Panc1 (cell line): ENCODE measurements at regions not wholly inside any gene's neighbourhood (a gene's known extent, or its start where the extent isn't known, plus 50 kb on each side); places are given as distances from the start of the nearest gene placed in this dataset.

ENCODE experiments used
- POLR2AphosphoS5 ChIP-seq: IDR thresholded peaks from 2 replicates; pipeline ENCODE4 v1.6.1; 2012; ENCODE audit warnings: mild to moderate bottlenecking, low read depth, low read length, moderate library complexity
- SIN3A ChIP-seq: IDR thresholded peaks from 2 replicates; pipeline ENCODE4 v1.6.1; 2012; ENCODE audit warnings: low read depth, mild to moderate bottlenecking, low read length, moderate library complexity, borderline replicate concordance; ENCODE audit not compliant: insufficient read depth
- TCF7L2 ChIP-seq: IDR thresholded peaks from 2 replicates; pipeline ENCODE4 v1.6.1; 2011; ENCODE audit warnings: mild to moderate bottlenecking, low read depth, low read length, inconsistent platforms
- TF ChIP-seq, protein P1 (sequence below), 2 experiments: IDR thresholded peaks; 2 replicates each; pipeline ENCODE4 v1.6.1; 2011 to 2012; ENCODE audit warnings: low read depth in 2 of 2, control low read depth in 1 of 2, low read length in 1 of 2, mild to moderate bottlenecking in 1 of 2, moderate library complexity in 1 of 2; ENCODE audit not compliant: insufficient read depth in 1 of 2
- TF ChIP-seq, protein P2 (sequence below): fragments of 450-650 bp; IDR thresholded peaks from 2 replicates; pipeline ENCODE4 v1.5.1; 2017; ENCODE audit warnings: mild to moderate bottlenecking

DNA sequence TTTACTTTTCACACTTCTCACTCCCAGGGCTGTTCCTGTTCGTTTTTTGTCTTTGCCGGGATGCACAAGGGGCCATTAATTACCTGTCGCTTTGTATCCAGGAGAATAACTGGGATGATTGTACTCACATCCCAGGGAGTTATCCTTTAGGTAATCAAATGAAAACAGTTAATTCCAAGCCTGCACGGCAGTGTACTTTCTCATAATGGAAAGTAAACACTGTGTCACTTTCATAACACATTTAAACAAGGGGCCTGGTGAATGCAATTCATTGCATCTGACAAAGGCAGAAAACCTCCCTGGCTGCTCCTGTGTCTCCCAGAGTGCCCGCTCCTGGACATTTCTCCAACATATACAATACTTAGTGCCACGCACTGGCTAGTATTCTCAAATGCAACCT is 138.7 kb upstream of the CELF2 start:
- TF ChIP-seq, protein P1, sequence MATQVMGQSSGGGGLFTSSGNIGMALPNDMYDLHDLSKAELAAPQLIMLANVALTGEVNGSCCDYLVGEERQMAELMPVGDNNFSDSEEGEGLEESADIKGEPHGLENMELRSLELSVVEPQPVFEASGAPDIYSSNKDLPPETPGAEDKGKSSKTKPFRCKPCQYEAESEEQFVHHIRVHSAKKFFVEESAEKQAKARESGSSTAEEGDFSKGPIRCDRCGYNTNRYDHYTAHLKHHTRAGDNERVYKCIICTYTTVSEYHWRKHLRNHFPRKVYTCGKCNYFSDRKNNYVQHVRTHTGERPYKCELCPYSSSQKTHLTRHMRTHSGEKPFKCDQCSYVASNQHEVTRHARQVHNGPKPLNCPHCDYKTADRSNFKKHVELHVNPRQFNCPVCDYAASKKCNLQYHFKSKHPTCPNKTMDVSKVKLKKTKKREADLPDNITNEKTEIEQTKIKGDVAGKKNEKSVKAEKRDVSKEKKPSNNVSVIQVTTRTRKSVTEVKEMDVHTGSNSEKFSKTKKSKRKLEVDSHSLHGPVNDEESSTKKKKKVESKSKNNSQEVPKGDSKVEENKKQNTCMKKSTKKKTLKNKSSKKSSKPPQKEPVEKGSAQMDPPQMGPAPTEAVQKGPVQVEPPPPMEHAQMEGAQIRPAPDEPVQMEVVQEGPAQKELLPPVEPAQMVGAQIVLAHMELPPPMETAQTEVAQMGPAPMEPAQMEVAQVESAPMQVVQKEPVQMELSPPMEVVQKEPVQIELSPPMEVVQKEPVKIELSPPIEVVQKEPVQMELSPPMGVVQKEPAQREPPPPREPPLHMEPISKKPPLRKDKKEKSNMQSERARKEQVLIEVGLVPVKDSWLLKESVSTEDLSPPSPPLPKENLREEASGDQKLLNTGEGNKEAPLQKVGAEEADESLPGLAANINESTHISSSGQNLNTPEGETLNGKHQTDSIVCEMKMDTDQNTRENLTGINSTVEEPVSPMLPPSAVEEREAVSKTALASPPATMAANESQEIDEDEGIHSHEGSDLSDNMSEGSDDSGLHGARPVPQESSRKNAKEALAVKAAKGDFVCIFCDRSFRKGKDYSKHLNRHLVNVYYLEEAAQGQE (IDR thresholded peaks at IDR 0.05; ENCODE audit: insufficient read depth in 1 of 2, low read depth in 2 of 2, low read length in 1 of 2): no peak
- TF ChIP-seq, protein P2, sequence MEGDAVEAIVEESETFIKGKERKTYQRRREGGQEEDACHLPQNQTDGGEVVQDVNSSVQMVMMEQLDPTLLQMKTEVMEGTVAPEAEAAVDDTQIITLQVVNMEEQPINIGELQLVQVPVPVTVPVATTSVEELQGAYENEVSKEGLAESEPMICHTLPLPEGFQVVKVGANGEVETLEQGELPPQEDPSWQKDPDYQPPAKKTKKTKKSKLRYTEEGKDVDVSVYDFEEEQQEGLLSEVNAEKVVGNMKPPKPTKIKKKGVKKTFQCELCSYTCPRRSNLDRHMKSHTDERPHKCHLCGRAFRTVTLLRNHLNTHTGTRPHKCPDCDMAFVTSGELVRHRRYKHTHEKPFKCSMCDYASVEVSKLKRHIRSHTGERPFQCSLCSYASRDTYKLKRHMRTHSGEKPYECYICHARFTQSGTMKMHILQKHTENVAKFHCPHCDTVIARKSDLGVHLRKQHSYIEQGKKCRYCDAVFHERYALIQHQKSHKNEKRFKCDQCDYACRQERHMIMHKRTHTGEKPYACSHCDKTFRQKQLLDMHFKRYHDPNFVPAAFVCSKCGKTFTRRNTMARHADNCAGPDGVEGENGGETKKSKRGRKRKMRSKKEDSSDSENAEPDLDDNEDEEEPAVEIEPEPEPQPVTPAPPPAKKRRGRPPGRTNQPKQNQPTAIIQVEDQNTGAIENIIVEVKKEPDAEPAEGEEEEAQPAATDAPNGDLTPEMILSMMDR: no peak
- TF ChIP-seq POLR2AphosphoS5 (no peak), SIN3A (no peak), TCF7L2 (no peak)
